ENCODE measurements at regions not wholly inside any gene's neighbourhood (a gene's known extent, or its start where the extent isn't known, plus 50 kb on each side); places are given as distances from the start of the nearest gene placed in this dataset.

- no peak for DNase-seq
Observed at GRCh38 chr11:70921804-70922203, 330.6 kb downstream of the SHANK2 start.

DNA sequence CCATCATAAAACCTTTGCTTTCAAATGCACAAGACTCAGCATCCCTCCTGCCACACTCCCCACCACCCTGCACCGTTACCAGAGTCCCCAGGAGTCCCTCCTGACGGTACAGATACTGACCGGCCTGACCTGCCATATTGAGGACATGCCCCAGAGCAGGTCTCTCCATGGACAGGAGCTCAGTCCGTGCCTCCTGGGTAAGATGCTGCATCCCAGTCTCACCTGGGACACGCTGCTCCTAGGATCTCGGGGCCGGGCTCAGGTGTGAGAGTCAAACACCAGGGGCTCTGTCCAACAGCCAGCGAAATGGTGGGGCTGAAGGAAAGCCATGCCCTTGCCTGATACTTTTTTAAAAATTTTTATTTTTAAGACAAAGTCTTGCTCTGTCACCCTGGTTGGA lies 328.3 kb downstream of the SHANK2 start:
- DNase-seq, result no peak

DNA sequence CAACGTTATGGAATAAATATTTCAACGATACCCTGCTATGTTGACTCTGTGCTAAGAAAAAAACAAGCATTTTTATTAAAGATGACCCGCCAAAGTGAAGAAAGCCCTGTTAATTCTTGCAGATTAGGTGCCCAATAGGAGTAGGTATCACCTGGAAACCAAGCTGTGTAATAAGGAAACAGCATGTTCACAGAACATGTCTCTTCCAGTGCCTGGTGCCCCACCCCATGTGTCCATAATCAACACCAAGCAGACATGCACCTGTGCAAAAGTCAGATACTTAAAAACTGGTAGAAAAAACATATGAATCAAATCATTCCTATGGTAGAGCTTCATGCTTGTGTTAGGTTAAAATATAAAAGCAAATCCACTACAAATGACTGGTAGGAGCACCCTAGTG lies 327.1 kb downstream of the SHANK2 start:
- DNase-seq, result no peak

DNA sequence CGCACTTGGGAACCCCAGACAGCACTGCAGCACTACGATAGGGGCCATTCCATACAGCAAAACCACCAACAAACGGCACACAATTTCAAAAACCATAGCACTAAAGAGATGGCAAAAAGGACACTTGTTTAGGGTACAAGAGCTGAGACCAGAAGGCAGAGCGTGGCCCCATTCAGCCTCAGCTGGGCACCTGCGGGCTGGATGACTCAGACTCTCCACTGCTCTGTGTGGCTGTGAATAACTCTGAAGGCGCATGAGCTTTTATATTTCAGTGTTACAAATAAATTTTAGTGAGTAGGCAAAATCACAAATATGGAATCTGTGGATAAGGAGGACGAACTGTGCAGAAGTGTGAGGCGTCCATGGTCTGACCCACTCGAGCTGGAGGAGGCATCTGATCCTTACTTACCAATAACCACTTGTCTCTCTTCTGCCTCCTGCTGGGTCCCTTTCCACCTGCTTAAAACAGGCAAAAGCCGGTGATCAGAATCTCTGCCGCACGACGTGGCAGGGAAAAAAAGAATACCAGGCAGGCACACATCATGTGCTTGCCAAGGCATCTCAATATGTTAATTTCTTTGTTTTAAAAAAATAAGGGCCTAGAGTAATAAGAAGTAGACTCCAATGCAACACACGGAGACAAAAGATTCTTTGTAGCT lies 325.7 kb downstream of the SHANK2 start:
- no peak for DNase-seq

- DNase-seq, result no peak
Observed at GRCh38 chr11:70928854-70929598, 323.4 kb downstream of the SHANK2 start.

GRCh38 chr11:70930215-70930614 lies 322.2 kb downstream of the SHANK2 start:
- no peak for DNase-seq

GRCh38 chr11:70931430-70931829 lies 320.9 kb downstream of the SHANK2 start:
- no peak for DNase-seq

DNA sequence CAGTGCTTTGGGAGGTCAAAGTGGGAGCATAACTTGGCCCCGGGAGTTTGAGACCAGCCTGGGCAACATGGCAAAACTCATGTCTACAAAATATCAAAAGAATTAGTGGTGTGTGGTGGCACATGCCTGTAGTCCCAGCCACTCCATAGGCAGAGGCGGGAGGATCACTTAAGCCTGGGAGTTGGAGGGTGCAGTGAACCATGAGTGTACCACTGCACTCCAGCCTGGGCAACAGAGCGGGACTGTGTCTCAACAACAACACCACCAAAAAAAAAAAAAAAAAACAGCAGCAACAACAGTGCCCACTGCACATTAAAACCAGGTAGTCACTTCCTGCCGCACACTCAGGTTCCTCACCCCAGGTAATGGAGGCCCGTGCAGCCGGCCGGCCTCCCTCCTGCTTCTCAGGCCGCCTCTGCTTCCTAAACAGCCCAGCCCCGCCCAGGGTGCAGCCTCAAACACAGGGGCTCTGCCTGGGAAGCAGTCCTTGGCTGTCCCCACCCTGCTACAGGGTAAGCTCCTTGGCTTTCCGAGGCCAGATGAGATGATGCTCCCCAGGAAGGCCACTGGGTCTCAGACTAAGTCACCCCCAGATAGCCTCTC lies 318.3 kb downstream of the SHANK2 start:
- DNase-seq, result no peak

- no peak for DNase-seq
Observed at GRCh38 chr11:70935006-70935768, 317.2 kb downstream of the SHANK2 start.

DNA sequence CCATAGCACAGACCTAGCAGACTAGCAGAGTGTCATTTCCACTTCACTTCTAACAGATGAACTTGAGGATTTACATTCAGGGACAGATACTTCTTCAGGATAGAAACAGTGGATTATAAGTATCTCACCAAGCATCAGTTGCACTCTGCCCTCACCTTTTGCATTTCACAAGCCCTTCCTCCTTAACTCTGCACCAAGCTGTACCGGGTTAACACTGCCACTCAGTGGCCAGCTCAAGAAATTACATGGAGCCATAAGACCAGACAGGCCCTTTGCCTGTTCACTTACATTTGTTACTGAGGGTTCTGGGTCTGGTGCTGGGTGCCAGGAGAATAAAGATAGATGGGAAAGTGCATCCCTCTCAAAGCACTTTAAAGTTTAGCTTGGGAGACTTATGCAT lies 309.8 kb downstream of the SHANK2 start:
- DNase-seq, result no peak

DNA sequence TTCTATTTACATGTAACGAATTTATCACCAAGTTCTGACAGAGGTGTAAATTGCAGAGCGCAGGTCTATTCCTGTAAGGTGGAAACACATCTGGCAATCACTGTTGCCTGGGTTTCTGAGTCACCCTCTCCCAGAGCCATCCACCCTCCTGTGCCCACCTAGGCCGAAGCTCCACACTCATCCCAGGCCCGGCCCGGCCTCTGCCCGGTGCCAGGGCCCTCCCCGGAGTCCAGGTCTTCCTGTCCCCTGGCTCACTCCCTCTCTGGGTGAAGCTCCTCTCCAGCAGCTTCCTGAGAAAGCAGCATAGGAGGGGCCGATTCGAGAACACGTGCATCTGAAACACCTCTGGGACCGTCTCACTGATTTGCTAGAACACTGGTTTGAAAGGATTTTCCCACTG lies 308.2 kb downstream of the SHANK2 start:
- no peak for DNase-seq

DNA sequence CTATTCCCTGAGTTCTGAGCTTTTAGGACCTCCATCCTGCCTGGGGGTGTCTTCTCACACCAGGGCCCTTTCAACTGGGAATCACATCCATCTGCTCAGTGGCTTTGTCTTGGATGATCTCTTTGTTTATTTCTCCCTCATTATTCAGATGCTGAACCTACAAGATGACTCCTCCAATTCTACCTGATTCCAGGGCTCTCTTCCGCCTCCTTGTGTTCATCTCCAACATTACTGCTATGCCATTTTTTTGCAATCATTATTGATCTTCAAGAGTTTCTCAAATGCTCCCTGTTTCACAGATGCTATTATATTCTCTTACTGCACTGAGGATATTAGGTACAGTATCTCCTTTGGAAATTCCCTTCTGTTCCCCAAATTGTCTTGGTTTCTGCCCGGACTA lies 307.7 kb downstream of the SHANK2 start:
- no peak for DNase-seq

- no peak for DNase-seq
Observed at GRCh38 chr11:70948398-70948797, 304.0 kb downstream of the SHANK2 start.

GRCh38 chr11:70948855-70949531 lies 303.4 kb downstream of the SHANK2 start:
- no peak for DNase-seq

DNA sequence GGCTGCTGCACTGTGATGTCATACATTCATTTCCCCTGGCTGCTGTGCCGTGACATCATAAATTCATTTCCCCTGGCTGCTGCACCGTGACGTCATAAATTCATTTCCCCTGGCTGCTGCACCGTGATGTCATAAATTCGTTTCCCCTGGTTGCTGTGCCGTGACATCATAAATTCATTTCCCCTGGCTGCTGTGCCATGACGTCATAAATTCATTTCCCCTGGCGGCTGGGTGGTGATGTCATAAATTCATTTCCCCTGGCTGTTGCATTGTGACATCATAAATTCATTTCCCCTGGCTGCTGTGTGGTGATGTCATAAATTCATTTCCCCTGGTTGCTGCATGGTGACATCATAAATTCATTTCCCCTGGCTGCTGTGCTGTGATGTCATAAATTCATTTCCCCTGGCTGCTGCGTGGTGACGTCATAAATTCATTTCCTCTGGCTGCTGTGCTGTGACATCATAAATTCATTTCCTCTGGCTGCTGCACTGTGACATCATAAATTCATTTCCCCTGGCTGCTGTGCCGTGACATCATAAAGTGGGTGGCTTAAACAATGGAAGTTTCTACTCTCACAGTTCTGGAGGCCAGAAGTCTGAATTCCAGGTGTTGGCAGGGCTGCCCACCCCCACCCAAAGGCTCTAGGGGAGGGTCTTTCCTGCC lies 301.1 kb downstream of the SHANK2 start:
- no peak for DNase-seq

DNA sequence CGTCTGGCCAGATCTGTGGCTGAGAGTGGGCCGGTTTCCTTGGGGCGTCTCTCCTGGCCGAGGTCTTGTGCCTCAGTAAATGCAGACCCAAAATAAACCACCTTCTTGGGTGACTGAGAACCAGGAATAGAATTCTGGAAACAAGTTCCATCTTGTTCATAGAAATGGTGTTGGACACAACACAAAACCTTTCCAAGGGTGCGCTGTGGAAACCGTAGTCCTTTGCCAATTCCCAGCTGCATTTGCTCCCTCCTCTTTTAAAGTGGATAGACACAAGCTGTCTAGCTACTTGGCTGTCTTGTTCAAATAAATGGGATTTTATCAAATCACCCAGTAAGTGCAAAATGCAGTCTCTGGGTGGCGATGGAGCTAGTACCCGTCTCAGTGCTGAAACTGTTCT lies 300.2 kb downstream of the SHANK2 start:
- DNase-seq, result no peak

GRCh38 chr11:70953720-70954119 lies 298.7 kb downstream of the SHANK2 start:
- DNase-seq, result no peak

DNA sequence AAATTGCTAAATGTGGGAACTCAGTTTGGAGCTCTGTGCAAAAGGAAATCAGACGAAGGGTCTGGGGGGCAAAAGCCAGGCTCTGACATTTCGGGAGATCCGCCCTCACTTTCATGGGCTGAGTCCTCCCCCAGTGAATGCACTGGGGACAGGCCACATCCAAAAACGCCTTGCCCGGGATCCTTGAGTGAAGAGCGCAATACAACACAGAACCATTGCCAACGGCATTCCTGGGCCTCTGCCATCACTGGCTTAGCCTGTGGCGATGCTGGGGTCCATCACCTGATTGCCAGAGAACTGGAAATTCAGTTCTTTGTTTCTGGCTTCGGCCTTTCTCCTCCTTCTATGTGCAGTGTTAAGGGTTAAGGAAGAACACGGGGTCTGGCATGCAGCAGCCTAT lies 297.9 kb downstream of the SHANK2 start:
- DNase-seq, result no peak
